ENCODE measurements at regions not wholly inside any gene's neighbourhood (a gene's known extent, or its start where the extent isn't known, plus 50 kb on each side); places are given as distances from the start of the nearest gene placed in this dataset.

DNA sequence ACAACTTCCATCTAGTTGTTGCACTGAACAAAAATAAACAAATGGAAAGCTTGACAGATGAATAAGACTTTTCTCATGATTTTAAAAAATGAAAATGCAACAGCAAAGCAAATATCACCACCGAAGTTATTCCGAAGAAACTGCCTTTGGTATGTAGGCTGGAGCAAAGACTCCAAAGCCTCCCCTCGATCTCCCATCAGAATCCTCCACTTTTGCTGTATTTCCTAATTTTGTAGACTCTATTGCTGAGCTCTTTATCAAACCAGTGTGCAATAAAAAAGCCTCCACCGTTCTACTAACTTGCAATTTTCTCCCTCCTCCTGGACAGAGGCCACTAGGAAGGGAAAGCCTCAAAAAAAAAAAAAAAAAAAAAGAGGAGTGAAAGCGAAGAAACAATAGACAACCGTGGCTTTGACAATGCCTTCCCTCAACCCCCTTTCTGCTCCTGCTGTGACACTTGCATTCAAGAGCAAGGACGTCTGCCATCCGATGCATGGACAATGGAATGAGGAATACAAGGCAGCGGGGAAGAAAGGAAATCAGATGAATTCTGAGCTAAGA is 190.9 kb upstream of the BLID start (continued):
- TF ChIP-seq, protein P1, sequence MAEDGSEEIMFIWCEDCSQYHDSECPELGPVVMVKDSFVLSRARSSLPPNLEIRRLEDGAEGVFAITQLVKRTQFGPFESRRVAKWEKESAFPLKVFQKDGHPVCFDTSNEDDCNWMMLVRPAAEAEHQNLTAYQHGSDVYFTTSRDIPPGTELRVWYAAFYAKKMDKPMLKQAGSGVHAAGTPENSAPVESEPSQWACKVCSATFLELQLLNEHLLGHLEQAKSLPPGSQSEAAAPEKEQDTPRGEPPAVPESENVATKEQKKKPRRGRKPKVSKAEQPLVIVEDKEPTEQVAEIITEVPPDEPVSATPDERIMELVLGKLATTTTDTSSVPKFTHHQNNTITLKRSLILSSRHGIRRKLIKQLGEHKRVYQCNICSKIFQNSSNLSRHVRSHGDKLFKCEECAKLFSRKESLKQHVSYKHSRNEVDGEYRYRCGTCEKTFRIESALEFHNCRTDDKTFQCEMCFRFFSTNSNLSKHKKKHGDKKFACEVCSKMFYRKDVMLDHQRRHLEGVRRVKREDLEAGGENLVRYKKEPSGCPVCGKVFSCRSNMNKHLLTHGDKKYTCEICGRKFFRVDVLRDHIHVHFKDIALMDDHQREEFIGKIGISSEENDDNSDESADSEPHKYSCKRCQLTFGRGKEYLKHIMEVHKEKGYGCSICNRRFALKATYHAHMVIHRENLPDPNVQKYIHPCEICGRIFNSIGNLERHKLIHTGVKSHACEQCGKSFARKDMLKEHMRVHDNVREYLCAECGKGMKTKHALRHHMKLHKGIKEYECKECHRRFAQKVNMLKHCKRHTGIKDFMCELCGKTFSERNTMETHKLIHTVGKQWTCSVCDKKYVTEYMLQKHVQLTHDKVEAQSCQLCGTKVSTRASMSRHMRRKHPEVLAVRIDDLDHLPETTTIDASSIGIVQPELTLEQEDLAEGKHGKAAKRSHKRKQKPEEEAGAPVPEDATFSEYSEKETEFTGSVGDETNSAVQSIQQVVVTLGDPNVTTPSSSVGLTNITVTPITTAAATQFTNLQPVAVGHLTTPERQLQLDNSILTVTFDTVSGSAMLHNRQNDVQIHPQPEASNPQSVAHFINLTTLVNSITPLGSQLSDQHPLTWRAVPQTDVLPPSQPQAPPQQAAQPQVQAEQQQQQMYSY (CRISPR knock-in tag; IDR thresholded peaks at IDR 0.05) = no peak
- TF ChIP-seq, protein P2, sequence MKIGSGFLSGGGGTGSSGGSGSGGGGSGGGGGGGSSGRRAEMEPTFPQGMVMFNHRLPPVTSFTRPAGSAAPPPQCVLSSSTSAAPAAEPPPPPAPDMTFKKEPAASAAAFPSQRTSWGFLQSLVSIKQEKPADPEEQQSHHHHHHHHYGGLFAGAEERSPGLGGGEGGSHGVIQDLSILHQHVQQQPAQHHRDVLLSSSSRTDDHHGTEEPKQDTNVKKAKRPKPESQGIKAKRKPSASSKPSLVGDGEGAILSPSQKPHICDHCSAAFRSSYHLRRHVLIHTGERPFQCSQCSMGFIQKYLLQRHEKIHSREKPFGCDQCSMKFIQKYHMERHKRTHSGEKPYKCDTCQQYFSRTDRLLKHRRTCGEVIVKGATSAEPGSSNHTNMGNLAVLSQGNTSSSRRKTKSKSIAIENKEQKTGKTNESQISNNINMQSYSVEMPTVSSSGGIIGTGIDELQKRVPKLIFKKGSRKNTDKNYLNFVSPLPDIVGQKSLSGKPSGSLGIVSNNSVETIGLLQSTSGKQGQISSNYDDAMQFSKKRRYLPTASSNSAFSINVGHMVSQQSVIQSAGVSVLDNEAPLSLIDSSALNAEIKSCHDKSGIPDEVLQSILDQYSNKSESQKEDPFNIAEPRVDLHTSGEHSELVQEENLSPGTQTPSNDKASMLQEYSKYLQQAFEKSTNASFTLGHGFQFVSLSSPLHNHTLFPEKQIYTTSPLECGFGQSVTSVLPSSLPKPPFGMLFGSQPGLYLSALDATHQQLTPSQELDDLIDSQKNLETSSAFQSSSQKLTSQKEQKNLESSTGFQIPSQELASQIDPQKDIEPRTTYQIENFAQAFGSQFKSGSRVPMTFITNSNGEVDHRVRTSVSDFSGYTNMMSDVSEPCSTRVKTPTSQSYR (CRISPR knock-in tag; IDR thresholded peaks at IDR 0.05) = no peak
- TF ChIP-seq, protein P3, sequence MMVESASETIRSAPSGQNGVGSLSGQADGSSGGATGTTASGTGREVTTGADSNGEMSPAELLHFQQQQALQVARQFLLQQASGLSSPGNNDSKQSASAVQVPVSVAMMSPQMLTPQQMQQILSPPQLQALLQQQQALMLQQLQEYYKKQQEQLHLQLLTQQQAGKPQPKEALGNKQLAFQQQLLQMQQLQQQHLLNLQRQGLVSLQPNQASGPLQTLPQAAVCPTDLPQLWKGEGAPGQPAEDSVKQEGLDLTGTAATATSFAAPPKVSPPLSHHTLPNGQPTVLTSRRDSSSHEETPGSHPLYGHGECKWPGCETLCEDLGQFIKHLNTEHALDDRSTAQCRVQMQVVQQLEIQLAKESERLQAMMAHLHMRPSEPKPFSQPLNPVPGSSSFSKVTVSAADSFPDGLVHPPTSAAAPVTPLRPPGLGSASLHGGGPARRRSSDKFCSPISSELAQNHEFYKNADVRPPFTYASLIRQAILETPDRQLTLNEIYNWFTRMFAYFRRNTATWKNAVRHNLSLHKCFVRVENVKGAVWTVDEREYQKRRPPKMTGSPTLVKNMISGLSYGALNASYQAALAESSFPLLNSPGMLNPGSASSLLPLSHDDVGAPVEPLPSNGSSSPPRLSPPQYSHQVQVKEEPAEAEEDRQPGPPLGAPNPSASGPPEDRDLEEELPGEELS (CRISPR knock-in tag; IDR thresholded peaks at IDR 0.05) = 0 out of 2 replicates have a peak, but pooled peaks have one; percentile 34
- TF ChIP-seq, protein P4, sequence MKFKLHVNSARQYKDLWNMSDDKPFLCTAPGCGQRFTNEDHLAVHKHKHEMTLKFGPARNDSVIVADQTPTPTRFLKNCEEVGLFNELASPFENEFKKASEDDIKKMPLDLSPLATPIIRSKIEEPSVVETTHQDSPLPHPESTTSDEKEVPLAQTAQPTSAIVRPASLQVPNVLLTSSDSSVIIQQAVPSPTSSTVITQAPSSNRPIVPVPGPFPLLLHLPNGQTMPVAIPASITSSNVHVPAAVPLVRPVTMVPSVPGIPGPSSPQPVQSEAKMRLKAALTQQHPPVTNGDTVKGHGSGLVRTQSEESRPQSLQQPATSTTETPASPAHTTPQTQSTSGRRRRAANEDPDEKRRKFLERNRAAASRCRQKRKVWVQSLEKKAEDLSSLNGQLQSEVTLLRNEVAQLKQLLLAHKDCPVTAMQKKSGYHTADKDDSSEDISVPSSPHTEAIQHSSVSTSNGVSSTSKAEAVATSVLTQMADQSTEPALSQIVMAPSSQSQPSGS (CRISPR knock-in tag; IDR thresholded peaks at IDR 0.05; ENCODE audit: borderline replicate concordance, low read depth) = no peak
- TF ChIP-seq SP1 (CRISPR knock-in tag; conservative IDR thresholded peaks at IDR 0.05) = peak; percentile 20; the same call in 1 of the 2 replicates
- TF ChIP-seq OVOL2 (CRISPR knock-in tag; IDR thresholded peaks at IDR 0.05; ENCODE audit: borderline replicate concordance) = no peak
- no peak for TF ChIP-seq MYBL2 (CRISPR knock-in tag; IDR thresholded peaks at IDR 0.05)
- TF ChIP-seq ETV6 (CRISPR knock-in tag; IDR thresholded peaks at IDR 0.05) = 0 out of 2 replicates have a peak, but pooled peaks have one; percentile 48
- TF ChIP-seq, protein P5, sequence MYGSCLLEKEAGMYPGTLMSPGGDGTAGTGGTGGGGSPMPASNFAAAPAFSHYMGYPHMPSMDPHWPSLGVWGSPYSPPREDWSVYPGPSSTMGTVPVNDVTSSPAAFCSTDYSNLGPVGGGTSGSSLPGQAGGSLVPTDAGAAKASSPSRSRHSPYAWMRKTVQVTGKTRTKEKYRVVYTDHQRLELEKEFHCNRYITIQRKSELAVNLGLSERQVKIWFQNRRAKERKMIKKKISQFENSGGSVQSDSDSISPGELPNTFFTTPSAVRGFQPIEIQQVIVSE (CRISPR knock-in tag; IDR thresholded peaks at IDR 0.05; ENCODE audit: borderline replicate concordance) = no peak
- no peak for TF ChIP-seq EMX1 (CRISPR knock-in tag; IDR thresholded peaks at IDR 0.05)
- TF ChIP-seq TEAD1 (CRISPR knock-in tag; IDR thresholded peaks at IDR 0.05) = peak; percentile 64; the same call in 1 of the 2 replicates
- no peak for TF ChIP-seq ZBTB21 (CRISPR knock-in tag; IDR thresholded peaks at IDR 0.05; ENCODE audit: borderline replicate concordance)
- TF ChIP-seq, protein P6, sequence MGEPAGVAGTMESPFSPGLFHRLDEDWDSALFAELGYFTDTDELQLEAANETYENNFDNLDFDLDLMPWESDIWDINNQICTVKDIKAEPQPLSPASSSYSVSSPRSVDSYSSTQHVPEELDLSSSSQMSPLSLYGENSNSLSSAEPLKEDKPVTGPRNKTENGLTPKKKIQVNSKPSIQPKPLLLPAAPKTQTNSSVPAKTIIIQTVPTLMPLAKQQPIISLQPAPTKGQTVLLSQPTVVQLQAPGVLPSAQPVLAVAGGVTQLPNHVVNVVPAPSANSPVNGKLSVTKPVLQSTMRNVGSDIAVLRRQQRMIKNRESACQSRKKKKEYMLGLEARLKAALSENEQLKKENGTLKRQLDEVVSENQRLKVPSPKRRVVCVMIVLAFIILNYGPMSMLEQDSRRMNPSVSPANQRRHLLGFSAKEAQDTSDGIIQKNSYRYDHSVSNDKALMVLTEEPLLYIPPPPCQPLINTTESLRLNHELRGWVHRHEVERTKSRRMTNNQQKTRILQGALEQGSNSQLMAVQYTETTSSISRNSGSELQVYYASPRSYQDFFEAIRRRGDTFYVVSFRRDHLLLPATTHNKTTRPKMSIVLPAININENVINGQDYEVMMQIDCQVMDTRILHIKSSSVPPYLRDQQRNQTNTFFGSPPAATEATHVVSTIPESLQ (CRISPR knock-in tag; IDR thresholded peaks at IDR 0.05) = no peak
- TF ChIP-seq ZNF396 (CRISPR knock-in tag; IDR thresholded peaks at IDR 0.05; ENCODE audit: borderline replicate concordance) = no peak

All from WTC11 (cell line).